HUES6 (cell line): ENCODE measurements at regions not wholly inside any gene's neighbourhood (a gene's known extent, or its start where the extent isn't known, plus 50 kb on each side); places are given as distances from the start of the nearest gene placed in this dataset.
"Not testable (repeated sequence)": the region's sequence is repeated elsewhere in the genome, so short reads cannot be mapped to it uniquely, and the experiment has no call there.

Experiments used
- H3K27ac ChIP-seq: 2 replicates; pipeline ENCODE4 v1.7.0; 2013; ENCODE audit warnings: low read depth, mild to moderate bottlenecking, low read length, inconsistent platforms
- H3K27me3 ChIP-seq: 2 replicates; pipeline ENCODE4 v1.6.1; 2013; ENCODE audit warnings: low read length; ENCODE audit not compliant: control insufficient read depth, insufficient read depth
- H3K36me3 ChIP-seq: 2 replicates; pipeline ENCODE4 v1.6.1; 2013; ENCODE audit warnings: low read length; ENCODE audit not compliant: control insufficient read depth, insufficient read depth
- H3K4me1 ChIP-seq: 2 replicates; pipeline ENCODE4 v1.6.1; 2013; ENCODE audit warnings: low read length; ENCODE audit not compliant: control insufficient read depth, insufficient read depth
- H3K4me3 ChIP-seq: 2 replicates; pipeline ENCODE4 v1.5.1; 2013; ENCODE audit warnings: low read depth, low read length
- H3K9ac ChIP-seq: one replicate; pipeline ENCODE4 v1.6.1; 2013; ENCODE audit warnings: mild to moderate bottlenecking, low read length
- H3K9me3 ChIP-seq: 2 replicates; pipeline ENCODE4 v1.6.1; 2013; ENCODE audit warnings: low read depth, low read length; ENCODE audit not compliant: control insufficient read depth, insufficient read depth

DNA sequence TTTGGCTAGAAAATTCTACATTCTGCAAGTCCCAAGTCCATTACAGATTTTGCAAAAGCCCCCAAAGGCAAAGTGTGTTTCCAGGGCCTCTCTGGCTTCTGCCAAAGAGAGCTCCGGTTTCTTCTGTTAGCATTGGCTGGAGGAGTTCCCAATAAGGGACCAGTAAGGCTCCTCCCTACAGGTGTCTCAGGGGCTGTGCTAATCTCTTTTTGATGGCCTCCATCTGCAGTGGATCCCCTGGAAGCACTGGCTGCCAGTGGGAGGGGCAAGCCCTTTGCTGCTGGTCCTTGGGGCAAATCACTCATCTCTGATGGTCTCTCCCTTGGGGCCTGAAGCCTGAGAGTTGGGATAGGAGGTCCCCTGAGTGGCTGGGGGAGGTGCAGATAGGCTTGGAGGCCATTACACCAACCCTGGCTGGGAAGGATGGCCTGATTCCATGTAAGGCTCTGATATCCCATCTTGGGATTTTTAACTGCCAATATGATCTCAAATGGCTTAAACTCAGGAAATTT lies 89.1 kb upstream of the USP24 start:
- Histone ChIP-seq H3K27me3 (no peaks in the 10 kb centered on the region), H3K9ac (no peak overlapping the region), H3K36me3 (no peaks in the 10 kb centered on the region), H3K4me3 (no peak overlapping the region), H3K4me1 (no peaks in the 10 kb centered on the region), H3K9me3 (no peaks in the 10 kb centered on the region), H3K27ac (no peak overlapping the region)

DNA sequence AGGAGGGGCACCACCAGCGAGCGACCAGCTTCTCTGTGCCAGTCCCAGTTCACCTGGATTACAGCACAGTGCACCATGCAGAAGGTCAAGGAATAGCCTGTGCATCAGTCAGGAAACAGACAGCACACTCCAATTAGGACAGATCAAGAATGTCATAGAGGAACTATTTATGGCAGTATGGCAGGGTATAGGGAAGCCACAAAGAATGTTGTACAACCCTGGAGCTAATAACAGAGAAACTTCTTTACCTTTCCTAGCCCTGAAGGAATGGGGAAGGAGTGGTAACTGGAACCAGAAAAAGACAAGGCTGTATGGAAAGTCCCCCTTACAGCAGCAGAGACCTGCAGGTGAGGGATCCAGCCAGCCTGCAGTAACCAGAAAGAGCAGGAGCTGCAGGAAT lies 87.8 kb upstream of the USP24 start:
- no peaks in the 10 kb centered on the region for H3K9me3 ChIP-seq
- no peaks in the 10 kb centered on the region for H3K27me3 ChIP-seq
- H3K36me3 ChIP-seq, result no peaks in the 10 kb centered on the region
- peaks cover 5% of the 10 kb centered on the region; the same call in 1 of the 2 replicates for H3K4me1 ChIP-seq
- no peak overlapping the region for H3K9ac ChIP-seq
- H3K27ac ChIP-seq, result no peak overlapping the region
- no peak overlapping the region for H3K4me3 ChIP-seq

DNA sequence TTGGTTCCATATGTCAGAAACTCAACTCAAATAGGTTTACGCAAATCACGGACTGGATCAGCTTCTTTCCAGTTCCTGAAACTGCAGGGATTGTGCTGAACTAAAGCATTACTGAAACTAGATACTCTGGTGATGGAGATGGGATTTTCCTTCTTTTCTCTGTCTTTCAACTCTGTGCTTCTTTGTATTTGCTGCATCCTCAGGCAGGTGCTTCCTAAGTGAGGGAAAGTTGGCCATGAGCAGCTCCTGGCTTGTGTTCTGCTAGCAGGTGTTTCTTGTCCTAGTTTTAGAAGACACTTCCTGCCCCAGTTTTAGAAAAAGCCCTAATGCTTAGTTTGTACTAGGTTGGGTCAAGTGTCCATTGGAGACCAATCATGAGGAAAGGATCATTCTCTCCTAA lies 86.7 kb upstream of the USP24 start:
- peaks cover 5% of the 10 kb centered on the region; the same call in 1 of the 2 replicates for H3K4me1 ChIP-seq
- H3K4me3 ChIP-seq, result no peak overlapping the region
- H3K27me3 ChIP-seq, result no peaks in the 10 kb centered on the region
- no peaks in the 10 kb centered on the region for H3K36me3 ChIP-seq
- H3K27ac ChIP-seq, result no peak overlapping the region
- H3K9me3 ChIP-seq, result no peaks in the 10 kb centered on the region
- no peak overlapping the region for H3K9ac ChIP-seq

DNA sequence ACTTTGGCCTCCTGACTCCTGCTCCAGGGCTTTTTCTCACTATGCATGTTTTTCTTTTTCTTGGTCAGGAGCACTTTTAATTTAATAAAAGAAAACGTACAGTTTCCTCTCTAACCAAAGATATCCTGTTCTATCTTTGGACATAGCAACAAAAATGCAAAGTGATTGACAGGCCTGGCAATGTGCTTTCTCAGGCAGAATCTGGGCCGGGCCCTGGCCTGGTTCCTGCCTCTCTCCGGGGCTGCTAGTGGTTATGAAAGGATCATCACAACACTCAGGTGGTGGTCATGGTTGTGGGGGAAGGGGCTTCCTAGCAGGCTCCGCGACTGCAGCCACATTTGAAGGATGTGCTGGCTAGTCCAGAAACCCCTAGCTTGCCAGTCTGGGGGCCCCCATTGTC lies 85.8 kb upstream of the USP24 start:
- Histone ChIP-seq H3K27me3 (no peaks in the 10 kb centered on the region), H3K9ac (no peak overlapping the region), H3K9me3 (no peaks in the 10 kb centered on the region), H3K4me1 (peaks cover 5% of the 10 kb centered on the region; the same call in 1 of the 2 replicates), H3K4me3 (no peak overlapping the region), H3K36me3 (no peaks in the 10 kb centered on the region), H3K27ac (no peak overlapping the region)

DNA sequence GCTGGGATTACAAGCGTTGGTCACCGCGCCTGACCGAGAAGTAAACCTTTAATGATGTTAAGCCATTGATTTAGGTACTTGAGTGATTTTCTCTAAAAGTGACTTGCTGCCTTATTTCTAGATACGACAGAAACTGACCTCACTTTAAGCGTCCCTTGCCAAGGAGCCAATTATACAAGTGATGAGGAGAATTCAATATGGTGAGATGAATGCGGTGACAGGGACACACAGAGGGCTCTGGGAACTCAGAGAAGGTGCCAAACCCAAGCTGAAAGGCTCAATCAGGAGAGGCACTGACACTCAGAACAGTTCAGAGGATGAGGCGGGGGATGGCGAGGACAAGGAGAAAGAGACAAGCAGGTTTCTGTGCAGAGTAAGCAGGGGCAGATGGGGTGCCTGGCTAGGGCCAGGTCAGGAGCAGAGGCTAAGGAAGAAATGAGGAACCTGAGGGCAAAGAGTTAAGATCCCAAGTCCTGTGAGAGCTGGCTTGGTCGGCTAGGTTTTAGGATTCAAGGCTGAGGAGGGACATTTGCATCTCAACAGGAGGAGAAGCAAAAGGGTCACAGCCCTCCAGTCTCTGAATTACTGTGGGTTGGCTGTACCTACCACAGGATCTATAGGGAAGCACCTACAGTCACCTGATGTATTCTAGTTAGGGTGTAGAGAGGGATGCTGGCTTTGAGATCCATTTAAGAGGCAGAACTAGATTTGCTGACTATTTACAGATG lies 83.2 kb upstream of the USP24 start:
- Histone ChIP-seq H3K4me3 (no peak overlapping the region), H3K9me3 (no peaks in the 10 kb centered on the region), H3K4me1 (peaks cover 5% of the 10 kb centered on the region; the same call in 1 of the 2 replicates), H3K27ac (no peak overlapping the region), H3K36me3 (no peaks in the 10 kb centered on the region), H3K27me3 (no peaks in the 10 kb centered on the region), H3K9ac (no peak overlapping the region)

- not testable (repeated sequence) for H3K27me3 ChIP-seq, H3K27ac ChIP-seq, H3K9me3 ChIP-seq, H3K36me3 ChIP-seq, H3K4me1 ChIP-seq, H3K4me3 ChIP-seq, H3K9ac ChIP-seq
Measured at GRCh38 chr1:55296247-55296646, 81.1 kb upstream of the USP24 start.

DNA sequence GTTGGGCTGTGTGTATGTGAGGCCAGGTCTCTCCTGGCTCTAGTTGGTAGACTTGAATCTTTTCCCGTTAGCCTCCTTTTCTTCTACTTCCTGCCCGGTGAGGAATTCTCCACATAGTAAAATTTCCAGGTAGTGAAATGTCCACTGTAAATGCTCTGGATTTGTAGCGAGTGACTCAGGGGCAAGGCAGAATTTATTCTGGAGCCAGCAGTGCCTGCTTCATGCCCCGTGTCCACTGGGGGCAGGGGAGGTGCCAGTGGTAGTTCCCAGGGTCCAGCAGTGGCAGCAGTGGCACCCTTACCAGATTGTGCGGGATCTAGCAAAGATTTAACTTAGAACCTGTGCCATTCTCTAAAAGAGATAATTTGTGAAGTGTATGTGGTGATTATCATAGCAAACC lies 74.5 kb upstream of the USP24 start:
- Histone ChIP-seq H3K4me3 (no peak overlapping the region), H3K4me1 (no peaks in the 10 kb centered on the region), H3K9me3 (no peaks in the 10 kb centered on the region), H3K27me3 (no peaks in the 10 kb centered on the region), H3K9ac (no peak overlapping the region), H3K36me3 (no peaks in the 10 kb centered on the region), H3K27ac (no peak overlapping the region)

DNA sequence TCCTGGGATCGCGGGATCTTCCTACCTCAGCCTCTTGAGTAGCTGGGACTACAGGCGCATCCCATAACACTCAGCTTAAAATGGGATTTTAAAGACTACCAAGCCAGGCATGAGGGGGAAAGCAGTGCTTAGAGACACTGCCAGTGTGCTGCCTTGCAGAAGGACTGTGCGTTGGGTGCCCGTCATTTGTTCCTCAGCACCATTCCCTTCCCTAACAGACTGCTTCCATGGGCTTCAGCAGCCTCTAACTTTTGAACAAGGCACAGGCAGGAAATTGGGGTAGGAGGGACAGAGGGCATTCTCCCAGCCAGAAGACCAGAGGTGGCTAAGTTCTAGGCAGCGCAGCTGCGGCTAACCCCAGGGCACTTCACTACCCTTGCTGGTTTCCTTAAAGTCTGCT lies 73.9 kb upstream of the USP24 start:
- Histone ChIP-seq H3K9ac (no peak overlapping the region), H3K4me1 (no peaks in the 10 kb centered on the region), H3K36me3 (no peaks in the 10 kb centered on the region), H3K27me3 (no peaks in the 10 kb centered on the region), H3K9me3 (no peaks in the 10 kb centered on the region), H3K27ac (no peak overlapping the region), H3K4me3 (no peak overlapping the region)

GRCh38 chr1:55288245-55288644 lies 73.1 kb upstream of the USP24 start:
- Histone ChIP-seq H3K4me3 (no peak overlapping the region), H3K9ac (no peak overlapping the region)

GRCh38 chr1:55287723-55288122 lies 72.6 kb upstream of the USP24 start:
- Histone ChIP-seq H3K27ac (no peak overlapping the region), H3K4me1 (peaks cover 6% of the 10 kb centered on the region; the same call in 1 of the 2 replicates), H3K9ac (no peak overlapping the region), H3K36me3 (no peaks in the 10 kb centered on the region), H3K27me3 (no peaks in the 10 kb centered on the region), H3K4me3 (no peak overlapping the region), H3K9me3 (no peaks in the 10 kb centered on the region)

More at GRCh38 chr1:55288245-55288644, 73.1 kb upstream of the USP24 start:
- Histone ChIP-seq H3K36me3 (no peaks in the 10 kb centered on the region), H3K4me1 (peaks cover 6% of the 10 kb centered on the region; the same call in 1 of the 2 replicates), H3K9me3 (no peaks in the 10 kb centered on the region), H3K27me3 (no peaks in the 10 kb centered on the region), H3K27ac (no peak overlapping the region)

- H3K4me1 ChIP-seq, result peaks cover 6% of the 10 kb centered on the region; the same call in 1 of the 2 replicates
- no peak overlapping the region for H3K4me3 ChIP-seq
- H3K27ac ChIP-seq, result no peak overlapping the region
Measured at GRCh38 chr1:55286856-55287602, 71.9 kb upstream of the USP24 start.

More at GRCh38 chr1:55286856-55287602, 71.9 kb upstream of the USP24 start:
- H3K27me3 ChIP-seq, result no peaks in the 10 kb centered on the region
- no peaks in the 10 kb centered on the region for H3K36me3 ChIP-seq
- no peak overlapping the region for H3K9ac ChIP-seq
- no peaks in the 10 kb centered on the region for H3K9me3 ChIP-seq
